ENCODE measurements at regions not wholly inside any gene's neighbourhood (a gene's known extent, or its start where the extent isn't known, plus 50 kb on each side); places are given as distances from the start of the nearest gene placed in this dataset.

- TF ChIP-seq MAFK (IDR thresholded peaks at IDR 0.05; ENCODE audit: low read depth, low read length): no peak
These were observed 166.0 kb downstream of the PDGFRA start (continued) for GRCh38 chr4:54395013-54395527.
